Endodermal cell (in vitro differentiated cells): ENCODE measurements at regions not wholly inside any gene's neighbourhood (a gene's known extent, or its start where the extent isn't known, plus 50 kb on each side); places are given as distances from the start of the nearest gene placed in this dataset.

Experiments used
- DNase-seq: peaks from one replicate; pipeline ENCODE4 v3.0.0-alpha.2; 2017
- H3K27ac ChIP-seq: 2 replicates; pipeline ENCODE4 v1.5.1; 2013; ENCODE audit warnings: mild to moderate bottlenecking, low read depth, low read length, moderate library complexity
- H3K27me3 ChIP-seq: 2 replicates; pipeline ENCODE4 v1.6.1; 2013; ENCODE audit warnings: mild to moderate bottlenecking, low read length, moderate library complexity; ENCODE audit not compliant: insufficient read depth, control insufficient read depth, poor library complexity, severe bottlenecking
- H3K36me3 ChIP-seq: 2 replicates; pipeline ENCODE4 v1.7.0; 2013; ENCODE audit warnings: mild to moderate bottlenecking, low read length, moderate library complexity; ENCODE audit not compliant: control insufficient read depth, insufficient read depth
- H3K4me1 ChIP-seq: one replicate; pipeline ENCODE4 v1.7.0; 2013; ENCODE audit warnings: low read length; ENCODE audit not compliant: control insufficient read depth, insufficient read depth
- H3K4me3 ChIP-seq: 2 replicates; pipeline ENCODE4 v1.5.1; 2013; ENCODE audit warnings: mild to moderate bottlenecking, low read length, moderate library complexity
- H3K9ac ChIP-seq: 2 replicates; pipeline ENCODE4 v1.6.1; 2013; ENCODE audit warnings: mild to moderate bottlenecking, low read length, moderate library complexity; ENCODE audit not compliant: poor library complexity, severe bottlenecking; ENCODE audit errors: extremely low read depth
- H3K9me3 ChIP-seq: 2 replicates; pipeline ENCODE4 v1.6.1; 2013; ENCODE audit warnings: mild to moderate bottlenecking, low read length, moderate library complexity; ENCODE audit not compliant: control insufficient read depth
- H3K27ac Mint-ChIP-seq: 2 replicates; pipeline ENCODE4 v1.8.0; 2020; ENCODE audit warnings: mixed read lengths
- H3K27me3 Mint-ChIP-seq: 2 replicates; pipeline ENCODE4 v1.8.0; 2021; ENCODE audit warnings: mild to moderate bottlenecking, mixed read lengths; ENCODE audit not compliant: insufficient read depth
- H3K36me3 Mint-ChIP-seq: 2 replicates; pipeline ENCODE4 v1.8.0; 2020; ENCODE audit warnings: low read depth, mixed read lengths
- H3K4me1 Mint-ChIP-seq: 2 replicates; pipeline ENCODE4 v1.8.0; 2020; ENCODE audit warnings: mixed read lengths
- H3K4me3 Mint-ChIP-seq: 2 replicates; pipeline ENCODE4 v1.8.0; 2020; ENCODE audit warnings: mild to moderate bottlenecking, moderate library complexity, mixed read lengths
- H3K9me3 Mint-ChIP-seq: 2 replicates; pipeline ENCODE4 v1.8.0; 2020; ENCODE audit warnings: mild to moderate bottlenecking, mixed read lengths
- WGBS, 2 experiments: methylation state at CpG; one replicate each; pipeline versions ENCODE4 v1.1.5 to v1.1.7; 2013; ENCODE audit warnings: missing lambda C conversion rate in 2 of 2, mixed read lengths in 1 of 2; ENCODE audit not compliant: insufficient coverage in 1 of 2, insufficient read length in 1 of 2; 5-methylcytosine and 5-hydroxymethylcytosine counted together
- TF ChIP-seq, protein P1 (sequence below): fragments of 200-600 bp; sonication (generic); conservative IDR thresholded peaks from 2 replicates; pipeline ENCODE4 v1.5.0; 2021; ENCODE audit warnings: antibody characterized with exemption, mild to moderate bottlenecking

DNA sequence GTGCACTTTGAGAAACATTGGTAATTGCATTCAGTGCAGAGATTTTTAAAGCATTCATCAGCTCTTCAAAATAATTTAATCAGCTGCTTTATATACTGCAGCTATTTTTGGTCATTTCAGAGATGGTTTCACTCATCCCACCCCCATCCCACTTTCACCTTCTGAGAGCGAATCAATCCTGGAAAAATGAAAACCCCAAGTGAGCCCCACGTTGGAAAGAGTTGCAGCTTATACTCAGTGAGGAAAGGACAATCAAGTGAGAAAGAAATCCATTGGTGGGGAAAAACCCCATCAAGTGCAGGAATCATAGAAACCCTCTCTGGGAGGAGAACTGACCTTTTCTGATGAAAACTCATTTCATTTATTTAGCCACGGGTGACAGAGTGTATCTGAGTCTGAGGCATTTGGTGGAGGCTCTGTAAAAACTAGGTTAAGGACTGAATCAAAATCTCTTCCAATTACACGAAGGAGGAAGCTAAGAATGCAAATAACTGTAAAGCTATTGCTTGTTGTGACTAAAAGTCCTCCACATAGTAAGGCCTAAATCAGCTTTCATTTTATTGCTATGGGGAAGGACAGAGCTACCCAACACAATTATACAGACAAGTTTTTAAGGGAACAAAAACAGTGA lies 240.4 kb upstream of the PGRMC2 start:
- Mint-ChIP-seq H3K4me1 (peaks cover 41% of the 10 kb centered on the region), H3K36me3 (no peaks in the 10 kb centered on the region), H3K27me3 (no peaks in the 10 kb centered on the region), H3K9me3 (no peaks in the 10 kb centered on the region), H3K4me3 (no peak overlapping the region), H3K27ac (peak overlapping the region; percentile 90)
- no peak for DNase-seq
- H3K27ac ChIP-seq: no peak overlapping the region
- no peaks in the 10 kb centered on the region for H3K36me3 ChIP-seq
- WGBS, 2 experiments: 88 to 93% methylated on average over 2 to 4 of the region's 4 CpGs
- TF ChIP-seq, protein P1, sequence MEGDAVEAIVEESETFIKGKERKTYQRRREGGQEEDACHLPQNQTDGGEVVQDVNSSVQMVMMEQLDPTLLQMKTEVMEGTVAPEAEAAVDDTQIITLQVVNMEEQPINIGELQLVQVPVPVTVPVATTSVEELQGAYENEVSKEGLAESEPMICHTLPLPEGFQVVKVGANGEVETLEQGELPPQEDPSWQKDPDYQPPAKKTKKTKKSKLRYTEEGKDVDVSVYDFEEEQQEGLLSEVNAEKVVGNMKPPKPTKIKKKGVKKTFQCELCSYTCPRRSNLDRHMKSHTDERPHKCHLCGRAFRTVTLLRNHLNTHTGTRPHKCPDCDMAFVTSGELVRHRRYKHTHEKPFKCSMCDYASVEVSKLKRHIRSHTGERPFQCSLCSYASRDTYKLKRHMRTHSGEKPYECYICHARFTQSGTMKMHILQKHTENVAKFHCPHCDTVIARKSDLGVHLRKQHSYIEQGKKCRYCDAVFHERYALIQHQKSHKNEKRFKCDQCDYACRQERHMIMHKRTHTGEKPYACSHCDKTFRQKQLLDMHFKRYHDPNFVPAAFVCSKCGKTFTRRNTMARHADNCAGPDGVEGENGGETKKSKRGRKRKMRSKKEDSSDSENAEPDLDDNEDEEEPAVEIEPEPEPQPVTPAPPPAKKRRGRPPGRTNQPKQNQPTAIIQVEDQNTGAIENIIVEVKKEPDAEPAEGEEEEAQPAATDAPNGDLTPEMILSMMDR: no peak
- no peaks in the 10 kb centered on the region for H3K27me3 ChIP-seq
- H3K4me3 ChIP-seq: no peak overlapping the region
- peaks cover 10% of the 10 kb centered on the region for H3K4me1 ChIP-seq
- H3K9ac ChIP-seq: peak overlapping the region; percentile 43
- no peaks in the 10 kb centered on the region for H3K9me3 ChIP-seq

DNA sequence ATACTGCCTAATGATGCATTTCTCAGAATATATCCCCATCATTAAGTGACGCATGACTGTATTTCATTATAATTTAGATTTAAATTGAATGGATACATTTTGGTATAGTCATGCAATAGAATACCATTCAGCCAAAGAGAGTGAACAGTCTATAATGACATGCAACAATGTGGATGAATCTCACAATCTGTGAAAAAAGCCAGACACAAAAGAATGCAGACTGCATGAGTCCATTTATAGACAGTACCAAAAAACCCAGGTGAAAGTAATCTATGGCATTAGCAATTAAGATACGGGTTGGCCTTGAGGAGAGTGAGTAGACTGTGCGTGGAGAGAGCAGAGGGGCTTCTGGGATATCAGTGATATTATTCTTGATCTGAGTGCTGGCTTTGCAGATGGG lies 239.7 kb upstream of the PGRMC2 start:
- Mint-ChIP-seq H3K27me3 (no peaks in the 10 kb centered on the region), H3K4me1 (peaks cover 41% of the 10 kb centered on the region), H3K9me3 (no peaks in the 10 kb centered on the region), H3K4me3 (no peak overlapping the region), H3K36me3 (no peaks in the 10 kb centered on the region), H3K27ac (peak overlapping the region; percentile 90)
- TF ChIP-seq, protein P1: no peak
- H3K9me3 ChIP-seq: no peaks in the 10 kb centered on the region
- no peak overlapping the region for H3K9ac ChIP-seq
- no peak for DNase-seq
- H3K27me3 ChIP-seq: no peaks in the 10 kb centered on the region
- H3K4me3 ChIP-seq: no peak overlapping the region
- WGBS, 2 experiments: 85 to 95% methylated on average over 2 to 3 of the region's 3 CpGs
- H3K4me1 ChIP-seq: peaks cover 10% of the 10 kb centered on the region
- H3K36me3 ChIP-seq: no peaks in the 10 kb centered on the region
- H3K27ac ChIP-seq: no peak overlapping the region

DNA sequence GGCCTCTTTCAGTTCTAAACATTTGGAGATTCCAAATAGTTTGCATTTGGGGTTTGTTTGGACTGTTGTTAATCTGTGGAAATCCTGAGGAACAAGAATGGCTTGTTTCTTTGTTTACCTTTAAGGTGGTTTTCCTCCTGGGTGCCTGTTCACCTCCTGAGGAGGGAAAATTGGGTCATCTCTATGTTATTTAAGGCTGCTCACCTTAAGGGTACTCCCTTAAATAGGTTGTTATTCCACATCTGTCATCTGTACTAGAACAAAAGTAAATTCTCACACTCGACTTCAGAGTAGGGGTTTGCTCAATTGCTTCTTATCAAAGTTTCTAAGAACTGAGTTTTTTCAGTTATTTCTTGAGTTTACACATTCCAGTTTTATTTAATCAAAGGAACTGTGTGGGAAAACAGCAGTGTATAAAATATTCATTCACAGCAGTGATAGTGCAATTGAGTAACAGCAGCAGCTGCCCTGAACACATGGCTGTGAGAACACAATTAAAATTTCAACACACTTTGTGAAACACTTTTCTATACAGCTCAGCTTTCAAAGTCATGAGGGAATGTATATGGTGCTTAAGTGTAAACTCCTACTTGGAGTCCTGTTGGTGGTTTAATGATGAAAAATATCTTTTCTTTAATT lies 238.5 kb upstream of the PGRMC2 start:
- peaks cover 41% of the 10 kb centered on the region for H3K4me1 Mint-ChIP-seq
- TF ChIP-seq, protein P1: no peak
- no peaks in the 10 kb centered on the region for H3K36me3 Mint-ChIP-seq
- H3K9ac ChIP-seq: no peak overlapping the region
- no peak overlapping the region for H3K4me3 Mint-ChIP-seq
- H3K9me3 ChIP-seq: no peaks in the 10 kb centered on the region
- no peaks in the 10 kb centered on the region for H3K9me3 Mint-ChIP-seq
- DNase-seq: no peak
- no peaks in the 10 kb centered on the region for H3K27me3 ChIP-seq
- peaks cover 10% of the 10 kb centered on the region for H3K4me1 ChIP-seq
- no peaks in the 10 kb centered on the region for H3K36me3 ChIP-seq
- WGBS, 2 experiments: 83% methylated on average over 1 of the region's 1 CpG; no CpG with 5 or more reads in 1 of the 2 experiments
- H3K4me3 ChIP-seq: no peak overlapping the region
- H3K27ac ChIP-seq: no peak overlapping the region
- H3K27ac Mint-ChIP-seq: peak overlapping the region; percentile 80
- H3K27me3 Mint-ChIP-seq: no peaks in the 10 kb centered on the region
